ENCODE measurements at regions not wholly inside any gene's neighbourhood (a gene's known extent, or its start where the extent isn't known, plus 50 kb on each side); places are given as distances from the start of the nearest gene placed in this dataset.

- 7% methylated on average over 4 of the region's 4 CpGs for WGBS (ENCODE audit: low lambda C conversion rate)
- POLR2A ChIA-PET: no interaction called here
- Histone ChIP-seq H3K27ac (ENCODE audit: low read depth in 2 of 2, low read length in 1 of 2) (no peak overlapping the region), H2AFZ (ENCODE audit: low read depth) (no peak overlapping the region), H3K4me1 (ENCODE audit: control insufficient read depth in 1 of 2, insufficient read depth in 2 of 2, low read depth in 1 of 2, low read length in 1 of 2) (no peaks in the 10 kb centered on the region), H3K79me2 (ENCODE audit: insufficient read depth) (no peaks in the 10 kb centered on the region), H4K20me1 (ENCODE audit: insufficient read depth) (no peaks in the 10 kb centered on the region), H3K36me3 (replicated peaks in 1 of 2; ENCODE audit: control insufficient read depth in 1 of 2, insufficient read depth in 2 of 2, low read length in 1 of 2) (no peaks in the 10 kb centered on the region), H3K9ac (no peak overlapping the region), H3K27me3 (ENCODE audit: insufficient read depth) (peaks cover 46% of the 10 kb centered on the region; the same call in 1 of the 2 replicates), H3F3A (replicated peaks; ENCODE audit: insufficient read depth) (no peaks in the 10 kb centered on the region), H3K4me2 (no peak overlapping the region), H3K9me2 (no peaks in the 10 kb centered on the region), H3K9me3 (no peaks in the 10 kb centered on the region), H3K4me3 (ENCODE audit: low read depth in 2 of 2, low read length in 1 of 2) (no peak overlapping the region)
- DNase-seq: no peak
- TF ChIP-seq POLR2AphosphoS5 (IDR thresholded peaks at IDR 0.05; ENCODE audit: low read depth, low read length): no peak
- no peak for TF ChIP-seq MAX (IDR thresholded peaks at IDR 0.05; ENCODE audit: low read depth)
- TF ChIP-seq SIN3A (IDR thresholded peaks at IDR 0.05; ENCODE audit: borderline replicate concordance, low read depth, low read length): no peak
- TF ChIP-seq NFIC (IDR thresholded peaks at IDR 0.05; ENCODE audit: borderline replicate concordance): no peak
- no peak for TF ChIP-seq TCF12 (IDR thresholded peaks at IDR 0.05)
- no peak for TF ChIP-seq MEF2A (IDR thresholded peaks at IDR 0.05; ENCODE audit: borderline replicate concordance, low read depth)
- no peak for TF ChIP-seq FOXM1 (IDR thresholded peaks at IDR 0.05; ENCODE audit: low read depth)
- TF ChIP-seq JUND (IDR thresholded peaks at IDR 0.05): no peak
- CTCF ChIA-PET: interaction anchor here (1.0 kb wide), 1 partner anchor 9 kb away, joined by 4 read pairs; no protein-coding TSS in a partner anchor
Measured at GRCh38 chr6:1075880-1076279, 236.0 kb upstream of the FOXQ1 start.

GRCh38 chr6:1075444-1075843 is 236.5 kb upstream of the FOXQ1 start:
- no peaks in the 10 kb centered on the region for H4K20me1 ChIP-seq (ENCODE audit: insufficient read depth)
- no peaks in the 10 kb centered on the region for H3K79me2 ChIP-seq (ENCODE audit: insufficient read depth)
- H3K4me1 ChIP-seq (ENCODE audit: control insufficient read depth in 1 of 2, insufficient read depth in 2 of 2, low read depth in 1 of 2, low read length in 1 of 2): no peaks in the 10 kb centered on the region
- H3K9ac ChIP-seq: no peak overlapping the region
- no peak overlapping the region for H2AFZ ChIP-seq (ENCODE audit: low read depth)
- no peak overlapping the region for H3K4me2 ChIP-seq
- peaks cover 43% of the 10 kb centered on the region; the same call in 1 of the 2 replicates for H3K27me3 ChIP-seq (ENCODE audit: insufficient read depth)
- POLR2A ChIA-PET: no interaction called here
- H3K27ac ChIP-seq (ENCODE audit: low read depth in 2 of 2, low read length in 1 of 2): no peak overlapping the region
- DNase-seq: no peak
- no peaks in the 10 kb centered on the region for H3F3A ChIP-seq (replicated peaks; ENCODE audit: insufficient read depth)
- no peaks in the 10 kb centered on the region for H3K9me2 ChIP-seq
- TF ChIP-seq JUND (IDR thresholded peaks at IDR 0.05) (no peak), NFIC (IDR thresholded peaks at IDR 0.05; ENCODE audit: borderline replicate concordance) (no peak), IRF3 (IDR thresholded peaks at IDR 0.05; ENCODE audit: low read depth, low read length) (no peak), RXRA (IDR thresholded peaks at IDR 0.05; ENCODE audit: borderline replicate concordance, low read depth) (no peak), POLR2AphosphoS5 (IDR thresholded peaks at IDR 0.05; ENCODE audit: low read depth, low read length) (no peak), RCOR1 (IDR thresholded peaks at IDR 0.05; ENCODE audit: low read length) (no peak)
- H3K9me3 ChIP-seq: no peaks in the 10 kb centered on the region
- CTCF ChIA-PET: no interaction called here
- 11% methylated on average over 4 of the region's 4 CpGs for WGBS (ENCODE audit: low lambda C conversion rate)
- H3K4me3 ChIP-seq (ENCODE audit: low read depth in 2 of 2, low read length in 1 of 2): no peak overlapping the region
- no peaks in the 10 kb centered on the region for H3K36me3 ChIP-seq (replicated peaks in 1 of 2; ENCODE audit: control insufficient read depth in 1 of 2, insufficient read depth in 2 of 2, low read length in 1 of 2)

GRCh38 chr6:1070085-1070521 is 241.8 kb upstream of the FOXQ1 start:
- no peak for TF ChIP-seq NRF1 (IDR thresholded peaks at IDR 0.05; ENCODE audit: low read depth, low read length)
- no peak for TF ChIP-seq REST (IDR thresholded peaks at IDR 0.05; ENCODE audit: low read depth, low read length)
- TF ChIP-seq POLR2AphosphoS5 (IDR thresholded peaks at IDR 0.05; ENCODE audit: low read depth, low read length): no peak
- no peak for TF ChIP-seq ZBTB33 (IDR thresholded peaks at IDR 0.05; ENCODE audit: borderline replicate concordance, low read depth)
- TF ChIP-seq GABPA (IDR thresholded peaks at IDR 0.05; ENCODE audit: low read depth): no peak
- no peak for TF ChIP-seq RAD21 (IDR thresholded peaks at IDR 0.05; ENCODE audit: low read length)
- no peak for TF ChIP-seq EZH2phosphoT487 (IDR thresholded peaks at IDR 0.05; ENCODE audit: borderline replicate concordance, low read depth)
- Histone ChIP-seq H2AFZ (ENCODE audit: low read depth) (no peak overlapping the region), H3K79me2 (ENCODE audit: insufficient read depth) (no peaks in the 10 kb centered on the region), H3K4me3 (ENCODE audit: low read depth in 2 of 2, low read length in 1 of 2) (no peak overlapping the region), H3K27ac (ENCODE audit: low read depth in 2 of 2, low read length in 1 of 2) (no peak overlapping the region), H3K9me3 (no peaks in the 10 kb centered on the region), H3F3A (replicated peaks; ENCODE audit: insufficient read depth) (no peaks in the 10 kb centered on the region), H3K4me2 (no peak overlapping the region), H3K9me2 (no peaks in the 10 kb centered on the region), H3K27me3 (ENCODE audit: insufficient read depth) (peaks cover 9% of the 10 kb centered on the region; the same call in 1 of the 2 replicates), H3K4me1 (ENCODE audit: control insufficient read depth in 1 of 2, insufficient read depth in 2 of 2, low read depth in 1 of 2, low read length in 1 of 2) (no peaks in the 10 kb centered on the region), H3K9ac (no peak overlapping the region), H4K20me1 (ENCODE audit: insufficient read depth) (no peaks in the 10 kb centered on the region), H3K36me3 (replicated peaks in 1 of 2; ENCODE audit: control insufficient read depth in 1 of 2, insufficient read depth in 2 of 2, low read length in 1 of 2) (no peaks in the 10 kb centered on the region)
- POLR2A ChIA-PET: no interaction called here
- CTCF ChIA-PET: interaction anchor here (1.1 kb wide), 1 partner anchor 16 kb away, joined by 4 read pairs; no protein-coding TSS in a partner anchor
- no peak for DNase-seq
- WGBS (ENCODE audit: low lambda C conversion rate): 11% methylated on average over 7 of the region's 12 CpGs

All from SK-N-SH (cell line).